MM.1S (cell line): ENCODE measurements at regions not wholly inside any gene's neighbourhood (a gene's known extent, or its start where the extent isn't known, plus 50 kb on each side); places are given as distances from the start of the nearest gene placed in this dataset.

Experiments used
- CTCF ChIP-seq: fragments of 300-600 bp; sonication (generic); IDR thresholded peaks from 2 replicates; pipeline ENCODE4 v1.5.1; 2016; ENCODE audit warnings: antibody characterized with exemption, low read length, mixed read lengths
- EZH2 ChIP-seq: fragments of 300-600 bp; sonication (generic); optimal IDR thresholded peaks from 2 replicates; pipeline ENCODE3; 2017; ENCODE audit warnings: low read depth, mild to moderate bottlenecking, antibody characterized with exemption, low read length, mixed read lengths
- EZH2phosphoT487 ChIP-seq: fragments of 300-600 bp; sonication (generic); IDR thresholded peaks from 2 replicates; pipeline ENCODE4 v1.6.1; 2018; ENCODE audit warnings: antibody characterized with exemption, low read length

GRCh38 chr20:20781029-20781428 is 68.6 kb upstream of the RALGAPA2 start:
- TF ChIP-seq CTCF (no peak), EZH2phosphoT487 (no peak), EZH2 (no peak)
